Aorta (tissue), 5 donors: ENCODE measurements at regions not wholly inside any gene's neighbourhood (a gene's known extent, or its start where the extent isn't known, plus 50 kb on each side); places are given as distances from the start of the nearest gene placed in this dataset.

ENCODE experiments used
- ATAC-seq: fragments of 200-7000 bp; cut with Tn5 transposase; one replicate; pipeline ENCODE4 v1.9.1; 2022; ENCODE audit warnings: moderate library complexity; ENCODE audit not compliant: low FRiP score
- DNase-seq, 2 donors: peaks; one replicate each; pipeline ENCODE4 v3.0.0-alpha.2; 2020
- H3K27ac ChIP-seq, 2 donors: one replicate each; pipeline ENCODE4 v1.5.1; 2013; ENCODE audit warnings: low read length in 2 of 2, mild to moderate bottlenecking in 2 of 2, moderate library complexity in 2 of 2, control low read depth in 1 of 2, inconsistent platforms in 1 of 2, low read depth in 1 of 2
- H3K27me3 ChIP-seq, 2 donors: one replicate each; pipeline ENCODE4 v1.6.1; 2013; ENCODE audit warnings: control low read depth in 1 of 2, low read length in 1 of 2, mild to moderate bottlenecking in 1 of 2, moderate library complexity in 1 of 2; ENCODE audit not compliant: insufficient read depth in 2 of 2, control insufficient read depth in 1 of 2
- H3K36me3 ChIP-seq, 2 donors: one replicate each; pipeline ENCODE4 v1.6.1; 2013; ENCODE audit warnings: control low read depth in 1 of 2, low read length in 1 of 2, mild to moderate bottlenecking in 1 of 2; ENCODE audit not compliant: insufficient read depth in 2 of 2, control insufficient read depth in 1 of 2
- H3K4me1 ChIP-seq, 2 donors: one replicate each; pipeline ENCODE4 v1.6.1; 2013; ENCODE audit warnings: low read length in 2 of 2, control low read depth in 1 of 2, mild to moderate bottlenecking in 1 of 2, moderate library complexity in 1 of 2; ENCODE audit not compliant: insufficient read depth in 2 of 2, control insufficient read depth in 1 of 2
- H3K4me3 ChIP-seq, 2 donors: one replicate each; pipeline ENCODE4 v1.5.1; 2013; ENCODE audit warnings: low read length in 2 of 2, control low read depth in 1 of 2, mild to moderate bottlenecking in 1 of 2
- H3K9me3 ChIP-seq: one replicate; pipeline ENCODE4 v1.6.1; 2013; ENCODE audit warnings: mild to moderate bottlenecking, low read length; ENCODE audit not compliant: control insufficient read depth
- WGBS, 2 donors: extraction: QIAGEN DNeasy Blood & Tissue Kit; methylation state at CpG; one replicate each; pipeline ENCODE4 v1.1.7; 2013; 5-methylcytosine and 5-hydroxymethylcytosine counted together
- intact Hi-C, 2 donors: fragments of 100-400 bp; cut with DNase I; formaldehyde crosslinking; loops; one replicate each; pipeline versions ENCODE4 v1.14.2 to v1.15.0; 2022
- donor health status: healthy with polysubstance abuse.
- donor health status: Bipolar disorder and iron deficiency.
- donor health status: DM: no; HTN: no; CAD: no.
- donor health status: DM: no; HTN: no; CAD: no.
- donor health status: DM: yes; HTN: yes; CAD: no.

DNA sequence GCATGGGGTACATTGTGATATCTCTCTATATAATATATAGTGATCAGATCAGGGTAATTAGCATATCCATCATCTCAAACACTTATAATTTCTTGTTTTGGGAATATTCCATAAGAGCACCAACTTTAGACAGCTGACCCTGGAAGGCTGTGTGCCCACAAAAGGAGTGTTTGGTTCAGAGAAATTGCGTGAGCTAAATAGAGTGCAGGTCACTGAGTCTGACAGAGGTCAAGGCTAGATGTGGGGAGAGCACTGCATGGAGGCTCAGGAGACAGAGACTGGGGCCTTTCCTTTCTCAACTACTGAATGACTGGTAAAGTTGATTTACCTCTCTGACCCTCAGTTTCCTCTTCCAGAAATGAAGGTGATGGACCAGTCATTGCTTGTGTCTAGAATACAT lies 114.9 kb upstream of the ADGRF1 start:
- Histone ChIP-seq H3K4me1 (no peaks in the 10 kb centered on the region), H3K4me3 (no peak overlapping the region), H3K27ac (no peak overlapping the region), H3K9me3 (no peaks in the 10 kb centered on the region), H3K36me3 (no peaks in the 10 kb centered on the region), H3K27me3 (no peaks in the 10 kb centered on the region)
- DNase-seq: no peak
- intact Hi-C loops: no loop called here
- 94 to 95% methylated on average over 1 of the region's 1 CpG for WGBS, 2 donors
- ATAC-seq: no peak

DNA sequence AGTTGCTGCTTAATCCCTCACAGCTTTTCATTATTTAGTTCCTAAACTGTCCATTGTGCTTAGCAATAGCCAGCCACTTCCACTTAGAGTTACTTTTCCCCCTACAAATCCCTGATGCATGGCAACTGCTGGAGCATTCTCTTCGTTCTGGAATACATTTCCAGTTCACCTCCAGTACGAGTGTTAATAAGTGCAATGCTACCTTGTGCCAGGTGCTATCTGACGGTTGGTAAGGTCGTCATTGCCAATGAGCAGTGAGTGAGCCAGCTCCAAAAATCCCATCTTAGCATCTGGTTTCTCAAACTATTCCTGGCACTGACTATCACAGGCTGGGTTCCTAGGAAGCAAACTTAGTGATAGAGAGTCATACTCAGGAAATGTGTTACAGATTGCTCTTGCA lies 114.1 kb upstream of the ADGRF1 start:
- Histone ChIP-seq H3K4me3 (no peak overlapping the region), H3K27ac (no peak overlapping the region), H3K9me3 (no peaks in the 10 kb centered on the region), H3K36me3 (no peaks in the 10 kb centered on the region), H3K27me3 (no peaks in the 10 kb centered on the region), H3K4me1 (no peaks in the 10 kb centered on the region)
- ATAC-seq (no peak), DNase-seq (no peak)
- intact Hi-C loops: no loop called here
- 71 to 73% methylated on average over 4 of the region's 4 CpGs for WGBS, 2 donors

DNA sequence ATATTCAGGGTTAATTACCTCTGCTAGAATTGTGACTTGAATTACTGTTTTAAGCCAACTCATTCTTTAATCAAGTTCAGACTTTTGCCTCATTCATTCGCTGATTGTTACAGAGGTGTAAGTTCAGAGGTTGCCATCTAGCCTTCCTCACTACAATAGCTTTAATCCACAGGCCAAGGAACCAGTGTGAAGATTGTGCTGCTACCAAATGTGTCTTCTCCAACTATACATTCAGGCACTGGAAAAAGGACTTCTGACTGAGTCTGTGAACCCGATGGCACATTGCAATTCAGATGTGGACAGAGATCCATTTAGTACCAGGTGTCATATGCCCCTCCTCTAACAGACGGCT lies 111.2 kb upstream of the ADGRF1 start:
- intact Hi-C loops: no loop called here
- DNase-seq (no peak), ATAC-seq (no peak)
- no peaks in the 10 kb centered on the region for H3K4me1 ChIP-seq
- no peak overlapping the region for H3K27ac ChIP-seq
- no peaks in the 10 kb centered on the region for H3K36me3 ChIP-seq
- no peak overlapping the region for H3K4me3 ChIP-seq
- H3K9me3 ChIP-seq: peaks cover 2% of the 10 kb centered on the region
- 80 to 93% methylated on average over 3 of the region's 3 CpGs for WGBS, 2 donors
- no peaks in the 10 kb centered on the region for H3K27me3 ChIP-seq

DNA sequence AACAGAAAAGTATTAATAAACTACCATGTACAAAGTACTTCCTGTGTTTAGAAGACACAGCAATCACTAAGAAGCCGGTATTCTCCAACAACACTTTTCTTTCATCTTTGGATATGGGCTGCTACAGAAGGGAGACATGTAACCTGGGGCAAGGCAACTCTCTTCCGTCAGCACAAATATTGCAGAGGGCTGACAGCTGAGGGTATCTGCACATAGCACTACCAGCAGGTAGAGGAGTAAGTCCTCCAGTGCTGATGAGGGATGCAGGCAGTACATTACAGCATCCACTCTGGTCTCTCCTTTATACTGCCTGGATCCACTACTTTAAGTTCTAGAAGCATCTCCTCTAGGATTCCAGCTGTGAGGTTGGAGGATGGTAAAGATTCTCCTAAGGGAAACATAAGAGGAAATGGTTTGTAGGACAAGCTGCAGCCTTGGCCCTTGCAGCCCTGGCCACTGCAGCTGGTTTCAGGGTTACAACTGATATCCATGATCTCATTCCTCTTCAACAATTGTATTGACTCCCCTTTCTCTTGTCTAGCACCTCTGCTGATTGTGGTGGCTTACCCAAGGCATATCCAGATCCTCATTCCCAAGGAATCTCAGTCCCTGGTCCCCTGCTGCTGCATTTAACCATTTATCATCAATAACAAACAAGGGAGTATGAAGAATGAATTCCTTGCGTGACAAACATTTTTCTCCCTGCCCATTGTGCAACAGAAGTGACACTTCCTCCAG lies 110.7 kb upstream of the ADGRF1 start:
- intact Hi-C loops: no loop called here
- 89 to 92% methylated on average over 3 of the region's 3 CpGs for WGBS, 2 donors
- H3K27me3 ChIP-seq: no peaks in the 10 kb centered on the region
- H3K4me3 ChIP-seq: no peak overlapping the region
- ATAC-seq (no peak), DNase-seq (no peak)
- peaks cover 2% of the 10 kb centered on the region for H3K9me3 ChIP-seq
- H3K36me3 ChIP-seq: no peaks in the 10 kb centered on the region
- no peaks in the 10 kb centered on the region for H3K4me1 ChIP-seq
- no peak overlapping the region for H3K27ac ChIP-seq

DNA sequence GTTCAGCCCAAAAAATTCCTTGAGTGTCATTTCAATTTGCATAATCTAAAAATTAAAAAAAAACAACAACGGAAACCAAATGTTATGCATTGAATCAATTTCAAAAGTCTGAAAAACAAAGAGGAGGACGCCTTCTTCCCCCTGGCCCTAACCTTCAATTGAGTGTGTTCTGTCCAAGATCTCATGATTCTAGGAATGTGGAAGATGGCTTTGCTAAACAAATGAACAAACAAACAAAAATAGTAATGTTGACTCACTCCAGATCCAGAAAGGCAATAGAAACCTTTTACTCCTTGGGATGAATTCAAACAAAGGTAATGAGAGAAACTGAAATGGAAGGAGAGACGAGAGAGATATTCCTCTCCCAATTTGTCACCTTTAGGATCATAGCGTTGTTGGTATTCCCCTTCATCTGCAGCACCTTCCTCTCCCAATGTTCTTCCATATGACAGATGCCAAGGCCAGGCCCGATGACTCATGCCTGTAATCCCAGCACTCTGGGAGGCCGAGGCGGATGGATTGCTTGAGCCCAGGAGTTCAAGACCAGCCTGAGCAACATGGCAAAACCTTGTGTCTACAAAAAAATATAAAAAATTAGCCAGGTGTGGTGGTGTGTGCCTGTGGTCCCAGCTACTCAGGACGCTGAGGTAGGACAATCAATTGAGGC lies 109.2 kb upstream of the ADGRF1 start:
- peaks cover 2% of the 10 kb centered on the region for H3K9me3 ChIP-seq
- H3K27me3 ChIP-seq: no peaks in the 10 kb centered on the region
- H3K4me3 ChIP-seq: no peak overlapping the region
- H3K4me1 ChIP-seq: peaks cover 0 to 3% of the 10 kb centered on the region in 2 donors
- 93 to 95% methylated on average over 8 of the region's 8 CpGs for WGBS, 2 donors
- DNase-seq (no peak), ATAC-seq (no peak)
- H3K36me3 ChIP-seq: no peaks in the 10 kb centered on the region
- H3K27ac ChIP-seq: no peak overlapping the region
- intact Hi-C loops: no loop called here

DNA sequence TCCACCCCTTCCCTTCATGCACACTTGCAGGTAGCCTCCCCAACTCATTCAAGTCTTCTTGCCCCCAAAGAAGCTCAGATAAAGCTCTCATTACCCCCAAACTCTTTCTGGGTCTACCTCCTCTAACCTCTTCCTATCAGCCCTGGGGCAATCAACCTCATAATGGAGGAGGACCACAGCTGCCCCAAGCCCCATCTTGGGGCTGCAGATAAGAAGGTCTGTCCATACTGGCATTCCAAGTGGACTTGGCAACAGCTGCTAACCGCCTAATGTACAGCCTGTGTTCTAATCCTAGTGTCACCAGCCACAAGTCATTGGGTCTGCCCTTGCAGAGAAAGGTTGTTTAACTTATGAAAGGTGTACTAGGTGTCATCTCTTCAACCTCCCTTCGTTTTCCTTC lies 107.4 kb upstream of the ADGRF1 start:
- Histone ChIP-seq H3K27ac (no peak overlapping the region), H3K36me3 (no peaks in the 10 kb centered on the region), H3K9me3 (peaks cover 2% of the 10 kb centered on the region), H3K4me1 (peaks cover 0 to 3% of the 10 kb centered on the region in 2 donors), H3K4me3 (no peak overlapping the region), H3K27me3 (no peaks in the 10 kb centered on the region)
- intact Hi-C loops: no loop called here
- no peak for DNase-seq
- 81 to 90% methylated on average over 2 of the region's 2 CpGs for WGBS, 2 donors
- ATAC-seq: no peak

DNA sequence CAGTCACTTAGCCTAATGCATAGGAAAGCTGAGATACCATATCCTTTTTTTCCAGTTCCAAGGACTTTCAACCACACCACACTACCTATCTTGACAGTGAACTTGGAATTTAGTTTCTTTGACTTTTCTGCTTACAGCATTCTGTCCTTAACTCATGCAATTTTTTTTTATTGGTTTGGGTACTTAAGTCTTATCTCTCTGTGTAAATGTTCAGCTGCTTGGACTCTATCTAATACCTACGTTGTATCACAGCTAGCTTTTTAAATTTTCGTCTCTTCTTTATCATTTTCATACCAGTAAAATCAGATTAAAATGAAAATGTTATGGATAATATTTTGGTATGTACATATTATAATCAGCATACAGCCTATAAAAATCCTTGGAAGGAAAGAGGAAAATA lies 106.9 kb upstream of the ADGRF1 start:
- Histone ChIP-seq H3K4me1 (peaks cover 0 to 3% of the 10 kb centered on the region in 2 donors), H3K4me3 (no peak overlapping the region), H3K27me3 (no peaks in the 10 kb centered on the region), H3K36me3 (no peaks in the 10 kb centered on the region), H3K27ac (no peak overlapping the region), H3K9me3 (peaks cover 2% of the 10 kb centered on the region)
- intact Hi-C loops: no loop called here
- ATAC-seq (no peak), DNase-seq (no peak)
- 69 to 74% methylated on average over 2 of the region's 2 CpGs for WGBS, 2 donors

DNA sequence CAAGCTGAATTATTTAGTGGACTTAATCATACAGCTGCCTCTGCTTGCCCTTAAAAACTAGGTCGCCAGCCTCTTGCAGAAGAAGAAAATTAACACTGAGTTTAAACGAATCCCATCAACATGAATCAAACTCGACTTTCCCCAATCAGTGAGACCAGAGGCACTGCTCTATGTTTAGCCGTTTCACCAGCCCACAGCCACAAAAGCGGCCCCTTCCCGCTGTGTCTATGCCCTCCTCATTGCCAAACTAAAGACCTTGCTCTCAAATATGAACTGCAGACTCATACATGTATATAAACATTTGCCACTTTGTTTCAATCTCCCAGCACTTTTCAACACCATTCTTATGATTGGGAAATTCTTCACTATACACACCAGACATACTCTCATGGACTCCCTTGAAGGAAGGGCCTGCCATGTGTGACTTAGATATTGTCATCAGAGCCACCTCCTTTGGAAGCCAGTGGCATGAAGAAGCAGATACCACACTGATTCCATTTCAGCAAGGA lies 105.8 kb upstream of the ADGRF1 start:
- intact Hi-C loops: no loop called here
- DNase-seq: no peak
- Histone ChIP-seq H3K27me3 (no peaks in the 10 kb centered on the region), H3K27ac (no peak overlapping the region), H3K4me3 (no peak overlapping the region), H3K4me1 (peaks cover 0 to 3% of the 10 kb centered on the region in 2 donors), H3K9me3 (peaks cover 2% of the 10 kb centered on the region), H3K36me3 (no peaks in the 10 kb centered on the region)
- no peak for ATAC-seq
- 23 to 26% methylated on average over 6 of the region's 6 CpGs for WGBS, 2 donors

- H3K4me1 ChIP-seq: peaks cover 0 to 3% of the 10 kb centered on the region in 2 donors
Observed at GRCh38 chr6:47147175-47147727, 105.1 kb upstream of the ADGRF1 start.

More at GRCh38 chr6:47147175-47147727, 105.1 kb upstream of the ADGRF1 start:
- no peak for ATAC-seq
- no peaks in the 10 kb centered on the region for H3K27me3 ChIP-seq
- H3K4me3 ChIP-seq: no peak overlapping the region
- 6 to 8% methylated on average over 5 of the region's 5 CpGs for whole genome bisulfite sequencing, 2 donors
- intact Hi-C loops: no loop called here
- H3K36me3 ChIP-seq: no peaks in the 10 kb centered on the region
- H3K27ac ChIP-seq: no peak overlapping the region
- no peak for DNase-seq
- H3K9me3 ChIP-seq: peaks cover 4% of the 10 kb centered on the region
